Renal pelvis (tissue), 1 donor: ENCODE measurements at regions not wholly inside any gene's neighbourhood (a gene's known extent, or its start where the extent isn't known, plus 50 kb on each side); places are given as distances from the start of the nearest gene placed in this dataset.

ENCODE experiments used
- DNase-seq: peaks from one replicate; pipeline ENCODE4 v3.0.0-alpha.2; 2013

DNA sequence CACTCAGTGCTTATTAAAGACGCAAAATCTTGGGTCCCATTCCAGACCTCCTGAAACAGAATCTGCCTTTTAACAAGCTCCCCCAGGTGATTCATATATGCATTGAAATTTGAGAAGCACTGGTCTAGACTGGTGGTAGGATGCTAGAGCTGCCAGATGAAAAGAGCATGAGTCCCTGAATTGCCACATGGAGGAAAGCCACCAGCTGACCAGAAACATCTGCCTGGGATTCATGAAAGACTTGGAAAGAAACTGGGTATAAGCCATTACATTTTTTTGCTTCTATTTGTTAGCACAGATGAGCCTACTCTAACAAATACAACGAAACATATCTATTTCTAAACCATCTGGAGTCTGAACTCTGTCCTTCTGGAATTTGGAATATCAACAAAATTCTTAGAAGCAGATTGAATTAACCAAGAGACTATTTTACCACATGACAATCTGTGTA, 228.9 kb downstream of the RBM43 start:
- DNase-seq = no peak

GRCh38 chr2:151030663-151031230, 230.9 kb downstream of the RBM43 start:
- DNase-seq = no peak

DNA sequence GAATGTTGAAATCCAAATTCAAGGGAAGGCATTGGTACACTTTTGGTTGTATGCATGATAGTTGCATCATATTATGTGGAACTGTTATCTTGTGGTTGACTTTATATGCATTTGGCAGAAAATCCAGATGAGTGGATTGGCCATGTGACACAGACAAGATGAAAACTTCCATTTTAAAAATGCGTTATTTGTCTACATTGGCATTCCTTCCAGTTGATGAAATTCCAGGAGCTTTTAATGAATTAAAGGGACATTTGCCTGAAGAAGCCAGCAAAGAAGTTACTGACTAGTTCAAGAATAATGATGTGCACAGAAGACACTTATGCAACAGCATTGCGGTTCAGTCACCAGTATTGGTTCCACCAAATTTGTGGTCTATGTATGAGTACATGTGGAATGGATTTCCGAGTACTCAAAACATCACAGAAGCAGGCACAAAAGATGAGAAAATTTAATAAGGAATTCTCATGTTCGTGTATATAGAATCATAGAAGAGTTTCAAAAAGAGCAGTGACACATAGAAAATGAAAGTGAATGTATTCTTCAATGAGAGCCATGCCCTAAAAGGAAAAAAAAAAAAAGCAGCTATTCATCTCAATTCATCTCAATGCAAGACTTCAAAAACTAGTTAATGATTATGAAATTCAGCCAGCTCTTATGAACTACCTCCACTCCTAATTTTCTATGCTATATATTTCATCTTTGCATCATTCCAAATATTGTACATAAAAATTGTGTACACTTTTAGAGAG, 232.1 kb downstream of the RBM43 start:
- DNase-seq = no peak

DNA sequence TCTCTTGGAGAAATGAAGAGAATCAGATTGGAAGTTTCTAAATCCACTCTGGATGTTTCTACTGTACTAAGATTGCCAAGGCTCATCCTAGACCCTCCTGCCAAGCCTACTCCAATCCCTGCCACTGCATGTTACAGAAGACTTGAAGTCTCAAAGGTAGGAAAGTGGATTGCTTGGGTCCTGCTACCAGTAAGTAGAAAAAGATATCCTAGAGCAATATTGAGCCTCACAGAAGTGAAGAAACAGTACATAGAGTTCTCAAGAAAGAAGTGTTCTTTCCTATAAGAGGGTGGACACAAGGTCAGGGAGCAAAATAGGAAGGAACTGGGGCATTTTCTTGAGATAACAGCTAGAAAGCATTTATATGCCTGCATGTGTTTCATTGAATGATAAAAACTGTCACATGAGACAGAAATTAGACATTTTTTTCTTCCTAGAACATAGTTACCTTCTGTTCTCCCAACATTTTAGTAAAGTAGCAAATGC, 232.9 kb downstream of the RBM43 start:
- DNase-seq = no peak

GRCh38 chr2:151027151-151027550, 234.5 kb downstream of the RBM43 start:
- DNase-seq = no peak

DNA sequence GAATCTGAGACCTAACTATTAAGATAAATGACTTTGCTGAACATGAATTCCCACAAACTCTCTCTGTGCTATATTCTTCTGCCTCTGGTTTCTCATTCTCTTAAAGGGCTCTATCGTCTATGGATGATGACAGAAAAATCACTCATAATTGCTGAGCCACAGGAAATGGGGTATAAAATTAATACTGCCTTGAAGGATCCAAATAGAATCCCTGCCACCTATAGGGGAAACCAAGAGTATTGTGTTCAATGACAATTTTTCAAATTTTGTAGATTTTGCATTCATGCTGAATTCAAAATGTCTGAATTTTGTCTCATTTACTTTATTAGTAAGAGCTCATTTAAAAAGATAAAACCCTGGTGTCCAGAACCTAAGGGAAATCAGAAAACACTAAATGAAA, 235.8 kb downstream of the RBM43 start:
- DNase-seq = no peak

GRCh38 chr2:151024696-151025251, 236.9 kb downstream of the RBM43 start:
- DNase-seq = no peak

DNA sequence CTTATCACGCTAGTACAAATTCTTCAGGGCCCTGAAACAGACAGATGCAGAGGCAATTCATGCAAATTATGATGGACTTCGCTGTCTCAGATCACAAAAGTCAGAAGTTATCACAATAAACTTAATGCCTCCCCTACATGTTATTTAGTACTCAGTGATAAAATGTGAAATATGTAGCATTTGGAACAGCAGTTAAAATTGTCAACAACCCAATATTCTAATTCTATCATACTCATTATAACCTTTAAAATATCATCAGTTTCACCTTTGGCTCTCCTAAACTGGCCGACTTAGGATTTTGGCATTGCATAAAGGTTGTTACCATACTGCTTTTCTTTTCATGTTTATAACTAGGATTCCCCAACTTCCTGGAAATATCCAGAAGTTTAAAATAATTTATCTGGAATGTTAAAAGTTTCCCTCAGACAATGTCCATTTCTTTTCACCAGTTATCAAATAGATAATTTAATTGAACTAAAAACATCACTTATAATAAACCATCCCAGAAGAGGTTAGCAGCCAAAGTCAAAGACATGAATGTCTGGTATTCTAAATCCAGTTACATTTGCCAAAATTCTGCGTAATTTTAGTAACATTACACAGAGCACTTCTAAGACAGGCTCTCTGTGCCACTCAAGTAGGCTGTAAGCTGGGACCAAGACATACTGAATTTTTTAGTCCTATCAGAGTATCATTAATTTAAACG, 239.8 kb downstream of the RBM43 start:
- no peak for DNase-seq

GRCh38 chr2:151020411-151020810, 241.3 kb downstream of the RBM43 start:
- DNase-seq = no peak

DNA sequence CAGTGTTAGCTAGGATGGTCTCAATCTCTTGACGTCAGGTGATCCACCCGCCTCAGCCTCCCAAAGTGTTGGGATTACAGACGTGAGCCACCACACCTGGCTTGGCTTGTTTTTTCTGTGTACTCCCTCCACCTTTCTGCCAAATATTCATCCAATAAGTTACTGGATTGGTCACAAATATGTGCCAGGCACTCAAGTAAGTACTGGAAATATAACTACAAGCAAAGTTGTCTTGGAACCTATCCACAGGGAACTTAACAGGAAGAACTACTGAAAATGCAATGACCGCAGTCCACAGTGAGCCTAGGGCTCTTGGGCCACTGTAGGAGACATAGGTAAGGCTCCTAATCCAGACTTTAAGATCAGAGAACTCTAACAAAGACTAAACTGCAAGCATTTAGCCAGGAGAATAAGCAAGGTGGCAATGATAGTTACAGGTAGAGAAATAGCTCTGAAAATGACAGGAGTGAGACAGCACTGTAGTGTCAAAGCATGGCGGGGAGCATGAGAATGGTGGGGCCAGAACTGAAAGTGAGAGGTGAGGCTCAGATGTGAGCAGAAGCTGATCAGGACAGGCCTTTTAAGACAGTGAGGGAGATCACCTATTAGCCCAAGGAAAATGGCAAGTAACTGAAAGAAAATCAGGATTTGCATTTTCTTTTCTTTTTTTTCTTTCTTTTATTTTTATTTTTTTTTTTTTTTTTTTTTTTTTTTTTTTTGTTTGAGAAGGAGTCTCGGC, 252.1 kb downstream of the RBM43 start:
- DNase-seq = no peak

DNA sequence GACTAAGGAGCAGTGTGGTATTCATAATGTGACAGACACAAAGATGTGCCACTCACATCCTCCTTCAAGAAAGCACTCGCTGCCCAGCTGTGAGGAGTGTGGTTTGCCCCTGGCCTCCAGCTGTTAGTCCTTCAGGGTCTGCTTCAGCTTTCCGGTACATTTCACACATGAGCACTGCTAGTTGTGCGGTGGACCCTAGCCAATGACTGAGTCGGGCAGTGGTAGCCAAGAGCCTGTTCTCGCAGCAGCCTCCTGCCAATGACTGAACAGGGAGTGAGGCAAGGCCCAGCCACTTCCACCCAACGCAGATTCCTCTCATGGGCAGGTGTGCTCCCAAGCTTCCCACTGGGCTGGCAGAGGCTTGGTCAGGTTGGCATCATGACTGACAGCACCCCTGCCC, 254.3 kb downstream of the RBM43 start:
- no peak for DNase-seq

- DNase-seq = no peak
Measured at GRCh38 chr2:151002959-151003600, 258.6 kb downstream of the RBM43 start.

DNA sequence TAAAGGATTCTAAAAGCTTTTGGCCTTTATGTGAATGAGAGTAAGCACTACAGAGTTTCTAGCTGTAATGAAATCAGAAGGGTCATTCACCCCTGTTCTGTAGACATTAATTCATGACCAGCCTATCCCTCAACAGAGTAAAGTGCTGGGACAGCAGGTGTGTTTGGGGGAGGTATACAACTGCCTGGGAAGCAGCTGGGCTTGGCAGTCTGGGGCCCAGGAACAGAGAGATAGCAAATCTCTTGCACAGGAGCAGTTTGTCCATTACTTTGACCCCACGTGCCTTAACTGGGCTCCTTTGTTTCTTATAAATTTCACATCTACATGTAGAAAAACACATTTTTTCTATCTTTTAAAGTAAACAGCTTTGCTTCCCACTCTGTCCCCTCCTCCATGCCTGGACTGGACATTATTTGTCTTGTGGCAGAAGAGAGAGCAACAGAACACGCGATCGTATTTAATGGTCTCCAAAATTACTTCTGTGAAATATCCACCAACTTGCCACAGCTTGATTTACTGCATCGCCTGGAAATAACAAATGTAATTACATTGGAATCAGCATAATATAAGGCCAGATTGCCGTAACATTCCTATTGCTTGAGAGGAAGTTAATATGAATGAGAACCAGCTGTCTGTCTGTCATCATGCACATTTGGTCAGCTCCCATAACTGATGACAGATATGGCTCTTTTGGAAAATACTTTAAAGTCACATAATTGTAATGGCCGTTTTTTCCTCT, 263.8 kb downstream of the RBM43 start:
- no peak for DNase-seq

- no peak for DNase-seq
Measured at GRCh38 chr2:150997066-150997465, 264.6 kb downstream of the RBM43 start.

- DNase-seq = no peak
Measured at GRCh38 chr2:150994076-150994475, 267.6 kb downstream of the RBM43 start.

DNA sequence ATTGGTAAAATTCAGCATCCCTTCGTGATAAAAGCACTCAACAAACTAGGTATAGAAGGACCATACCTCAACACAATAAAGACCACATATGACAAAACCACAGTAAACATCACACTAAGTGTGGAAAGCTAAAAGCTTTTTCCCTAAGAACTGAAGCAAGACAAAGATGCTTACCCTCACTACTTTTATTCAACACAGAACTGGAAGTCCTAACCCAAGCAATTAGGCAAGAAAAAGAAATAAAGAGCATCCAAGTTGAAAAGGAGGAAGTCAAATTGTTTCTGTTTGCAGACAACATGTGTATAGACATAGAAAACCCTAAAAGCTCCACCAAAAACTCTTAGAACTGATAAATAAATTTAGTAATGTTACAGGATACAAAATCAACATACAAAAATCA, 271.7 kb downstream of the RBM43 start:
- no peak for DNase-seq

GRCh38 chr2:150985741-150986140, 275.9 kb downstream of the RBM43 start:
- no peak for DNase-seq

DNA sequence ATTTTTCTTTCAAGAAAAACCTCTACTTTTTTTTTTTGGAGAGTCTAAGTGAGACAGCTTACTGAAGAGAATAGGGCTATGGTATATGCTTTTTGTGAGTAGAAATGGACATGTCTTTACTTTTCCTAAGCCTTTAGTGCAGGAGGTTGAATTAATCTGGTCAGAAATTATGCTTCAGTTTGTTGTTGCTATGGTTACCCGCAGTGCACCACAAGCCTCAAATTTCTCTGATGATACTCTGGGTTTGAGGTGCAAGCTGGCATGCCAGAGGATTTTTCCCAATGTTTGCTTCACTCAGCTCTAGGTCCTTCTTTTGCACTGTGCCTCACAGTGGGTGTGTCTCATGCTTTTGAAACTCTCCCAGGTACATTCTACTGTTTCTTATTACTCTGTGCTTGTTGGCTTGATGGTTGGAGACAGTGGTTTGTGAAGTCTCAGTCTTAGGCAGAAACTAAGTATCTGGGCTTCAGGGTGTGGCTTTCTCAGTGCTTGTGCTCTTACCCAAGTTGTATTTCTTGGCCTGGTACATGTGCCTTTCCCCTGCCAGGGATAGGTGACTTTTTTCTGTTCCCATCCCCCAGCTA, 278.3 kb downstream of the RBM43 start:
- DNase-seq = no peak

- no peak for DNase-seq
Measured at GRCh38 chr2:150981826-150982225, 279.8 kb downstream of the RBM43 start.

GRCh38 chr2:150978053-150978452, 283.6 kb downstream of the RBM43 start:
- DNase-seq = no peak
